Loucy (cell line): ENCODE measurements at regions not wholly inside any gene's neighbourhood (a gene's known extent, or its start where the extent isn't known, plus 50 kb on each side); places are given as distances from the start of the nearest gene placed in this dataset.

Source experiments
- H2AFZ ChIP-seq: fragments of 200-600 bp; sonication (generic); 2 replicates; pipeline ENCODE4 v1.6.0; 2016; ENCODE audit warnings: antibody characterized with exemption, mild to moderate bottlenecking, low read length, moderate library complexity
- H3F3A ChIP-seq: fragments of 200-600 bp; 2 replicates; pipeline ENCODE4 v1.6.0; 2016; ENCODE audit warnings: antibody characterized with exemption, low read depth, mild to moderate bottlenecking
- H3K27me3 ChIP-seq: fragments of 200-600 bp; sonication (generic); 2 replicates; pipeline ENCODE4 v1.6.1; 2014; ENCODE audit warnings: low read length, mild to moderate bottlenecking; ENCODE audit not compliant: insufficient read depth, poor library complexity, severe bottlenecking
- H3K36me3 ChIP-seq: fragments of 200-600 bp; sonication (generic); 2 replicates; pipeline ENCODE4 v1.6.1; 2016; ENCODE audit warnings: low read length; ENCODE audit not compliant: insufficient read depth
- H3K4me1 ChIP-seq: fragments of 200-600 bp; sonication (generic); 2 replicates; pipeline ENCODE4 v1.5.1; 2014; ENCODE audit warnings: low read length, mild to moderate bottlenecking; ENCODE audit not compliant: insufficient read depth, poor library complexity, severe bottlenecking
- H3K4me2 ChIP-seq: fragments of 200-600 bp; sonication (generic); 2 replicates; pipeline ENCODE4 v1.6.0; 2014; ENCODE audit warnings: antibody characterized with exemption, low read length, low read depth, mild to moderate bottlenecking; ENCODE audit not compliant: poor library complexity, severe bottlenecking
- H3K4me3 ChIP-seq: fragments of 200-600 bp; sonication (generic); 2 replicates; pipeline ENCODE4 v1.5.1; 2014; ENCODE audit warnings: low read length, mild to moderate bottlenecking, mixed read lengths; ENCODE audit not compliant: poor library complexity, severe bottlenecking
- H3K79me2 ChIP-seq: fragments of 200-600 bp; sonication (generic); 2 replicates; pipeline ENCODE4 v1.6.1; 2014; ENCODE audit warnings: low read length; ENCODE audit not compliant: insufficient read depth
- H3K9ac ChIP-seq: fragments of 200-600 bp; sonication (generic); 2 replicates; pipeline ENCODE4 v1.6.0; 2014; ENCODE audit warnings: mild to moderate bottlenecking, low read depth, low read length, moderate library complexity; ENCODE audit not compliant: poor library complexity, severe bottlenecking
- H3K9me2 ChIP-seq: fragments of 200-600 bp; sonication (generic); replicated peaks from 2 replicates; pipeline ENCODE4 v1.6.1; 2016; ENCODE audit warnings: low read depth, low read length, mixed read lengths
- H3K9me3 ChIP-seq: fragments of 200-600 bp; sonication (generic); 2 replicates; pipeline ENCODE4 v1.6.1; 2014; ENCODE audit warnings: mild to moderate bottlenecking, antibody characterized with exemption, low read length, low read depth; ENCODE audit not compliant: insufficient read depth
- H4K20me1 ChIP-seq: fragments of 200-600 bp; sonication (generic); 2 replicates; pipeline ENCODE4 v1.6.0; 2014; ENCODE audit warnings: antibody characterized with exemption, low read length, mild to moderate bottlenecking; ENCODE audit not compliant: insufficient read depth, poor library complexity, severe bottlenecking
- EZH2phosphoT487 ChIP-seq: fragments of 200-600 bp; IDR thresholded peaks from 2 replicates; pipeline ENCODE4 v1.6.1; 2018; ENCODE audit warnings: antibody characterized with exemption, mild to moderate bottlenecking, moderate library complexity, borderline replicate concordance
- TF ChIP-seq, protein P1 (sequence below): fragments of 200-600 bp; sonication (generic); conservative IDR thresholded peaks from 2 replicates; pipeline ENCODE4 v1.5.1; 2014; ENCODE audit warnings: mild to moderate bottlenecking, antibody characterized with exemption, low read length

DNA sequence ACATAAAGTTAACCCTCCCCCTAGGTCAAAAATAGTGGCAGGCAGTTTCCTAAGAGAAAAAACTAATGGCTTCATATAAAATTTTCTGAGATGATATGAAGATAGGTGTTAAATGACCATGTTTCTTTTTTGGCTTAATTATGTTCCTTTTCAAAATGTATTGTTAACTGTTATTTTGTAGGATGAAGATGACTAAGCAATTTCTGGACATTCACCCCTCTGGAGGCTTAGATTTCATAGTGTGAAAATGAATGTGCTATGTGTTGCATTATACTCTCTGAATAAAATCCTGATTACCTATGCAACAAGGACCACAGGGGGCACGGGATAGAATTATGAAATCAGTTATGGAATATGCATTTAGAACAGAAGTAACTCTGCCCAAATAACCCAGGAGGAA, 233.5 kb downstream of the MRPS30 start:
- H2AFZ ChIP-seq = no peak overlapping the region
- TF ChIP-seq, protein P1, sequence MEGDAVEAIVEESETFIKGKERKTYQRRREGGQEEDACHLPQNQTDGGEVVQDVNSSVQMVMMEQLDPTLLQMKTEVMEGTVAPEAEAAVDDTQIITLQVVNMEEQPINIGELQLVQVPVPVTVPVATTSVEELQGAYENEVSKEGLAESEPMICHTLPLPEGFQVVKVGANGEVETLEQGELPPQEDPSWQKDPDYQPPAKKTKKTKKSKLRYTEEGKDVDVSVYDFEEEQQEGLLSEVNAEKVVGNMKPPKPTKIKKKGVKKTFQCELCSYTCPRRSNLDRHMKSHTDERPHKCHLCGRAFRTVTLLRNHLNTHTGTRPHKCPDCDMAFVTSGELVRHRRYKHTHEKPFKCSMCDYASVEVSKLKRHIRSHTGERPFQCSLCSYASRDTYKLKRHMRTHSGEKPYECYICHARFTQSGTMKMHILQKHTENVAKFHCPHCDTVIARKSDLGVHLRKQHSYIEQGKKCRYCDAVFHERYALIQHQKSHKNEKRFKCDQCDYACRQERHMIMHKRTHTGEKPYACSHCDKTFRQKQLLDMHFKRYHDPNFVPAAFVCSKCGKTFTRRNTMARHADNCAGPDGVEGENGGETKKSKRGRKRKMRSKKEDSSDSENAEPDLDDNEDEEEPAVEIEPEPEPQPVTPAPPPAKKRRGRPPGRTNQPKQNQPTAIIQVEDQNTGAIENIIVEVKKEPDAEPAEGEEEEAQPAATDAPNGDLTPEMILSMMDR = no peak
- TF ChIP-seq EZH2phosphoT487 = no peak
- no peaks in the 10 kb centered on the region for H3K27me3 ChIP-seq
- no peaks in the 10 kb centered on the region for H3K36me3 ChIP-seq
- no peaks in the 10 kb centered on the region for H3K4me1 ChIP-seq
- no peaks in the 10 kb centered on the region for H4K20me1 ChIP-seq
- H3K9me3 ChIP-seq = no peaks in the 10 kb centered on the region
- no peaks in the 10 kb centered on the region for H3K79me2 ChIP-seq
- no peak overlapping the region for H3K4me3 ChIP-seq
- H3K9ac ChIP-seq = no peak overlapping the region
- no peak overlapping the region for H3K4me2 ChIP-seq
- no peaks in the 10 kb centered on the region for H3K9me2 ChIP-seq
- H3F3A ChIP-seq = no peaks in the 10 kb centered on the region

DNA sequence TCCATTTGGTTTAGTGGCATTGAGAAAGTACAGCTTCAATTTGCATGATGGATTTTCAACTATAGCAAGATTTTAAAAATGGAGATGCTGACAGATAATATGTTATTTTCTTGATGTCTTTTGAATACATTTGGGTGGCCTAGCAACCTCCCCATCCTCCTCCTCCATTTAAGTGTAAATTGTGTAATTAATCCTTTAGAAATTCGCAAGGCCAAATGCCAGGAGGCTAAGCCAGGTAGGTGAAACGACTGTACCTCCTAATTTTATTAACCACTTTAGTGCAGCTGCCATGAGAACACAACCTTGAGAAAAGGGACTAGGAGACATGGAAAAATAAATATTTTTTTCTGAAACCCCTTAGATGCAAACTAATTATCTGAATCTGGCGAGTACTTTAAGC, 248.8 kb downstream of the MRPS30 start:
- H3K4me3 ChIP-seq = no peak overlapping the region
- H3K79me2 ChIP-seq = no peaks in the 10 kb centered on the region
- H3F3A ChIP-seq = no peaks in the 10 kb centered on the region
- H3K36me3 ChIP-seq = no peaks in the 10 kb centered on the region
- H2AFZ ChIP-seq = no peak overlapping the region
- no peaks in the 10 kb centered on the region for H3K4me1 ChIP-seq
- no peak overlapping the region for H3K9ac ChIP-seq
- TF ChIP-seq, protein P1 = no peak
- no peak for TF ChIP-seq EZH2phosphoT487
- no peak overlapping the region for H3K4me2 ChIP-seq
- no peaks in the 10 kb centered on the region for H3K9me3 ChIP-seq
- no peaks in the 10 kb centered on the region for H4K20me1 ChIP-seq
- H3K9me2 ChIP-seq = no peaks in the 10 kb centered on the region
- H3K27me3 ChIP-seq = no peaks in the 10 kb centered on the region

DNA sequence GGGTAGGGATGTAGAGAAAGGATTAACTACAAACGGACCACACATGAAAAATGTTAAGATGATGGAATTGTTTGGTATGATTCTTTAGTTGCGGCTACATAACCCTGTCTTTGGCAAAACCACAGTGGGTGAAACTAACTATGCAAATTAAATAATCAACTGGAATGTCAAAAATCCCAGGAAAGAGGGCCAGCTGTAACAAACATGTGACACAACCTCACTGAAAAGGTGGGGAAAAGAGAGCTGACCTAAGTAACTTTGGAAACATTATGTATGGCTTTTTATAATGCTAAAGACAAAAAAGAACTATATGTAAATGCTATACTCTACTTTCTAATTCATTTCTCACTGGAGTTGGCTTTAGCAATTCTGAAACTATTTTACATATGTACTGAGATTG, 252.0 kb downstream of the MRPS30 start:
- H2AFZ ChIP-seq = no peak overlapping the region

More for the DNA sequence above, 252.0 kb downstream of the MRPS30 start:
- Histone ChIP-seq H4K20me1 (no peaks in the 10 kb centered on the region), H3K36me3 (no peaks in the 10 kb centered on the region), H3F3A (no peaks in the 10 kb centered on the region), H3K9ac (no peak overlapping the region), H3K79me2 (no peaks in the 10 kb centered on the region), H3K4me3 (no peak overlapping the region), H3K9me3 (no peaks in the 10 kb centered on the region), H3K4me1 (no peaks in the 10 kb centered on the region), H3K9me2 (no peaks in the 10 kb centered on the region), H3K27me3 (no peaks in the 10 kb centered on the region), H3K4me2 (no peak overlapping the region)
- TF ChIP-seq, protein P1 = no peak
- no peak for TF ChIP-seq EZH2phosphoT487
